Lower leg skin (tissue), 3 donors: ENCODE measurements at regions not wholly inside any gene's neighbourhood (a gene's known extent, or its start where the extent isn't known, plus 50 kb on each side); places are given as distances from the start of the nearest gene placed in this dataset.
"Not testable (repeated sequence)": the region's sequence is repeated elsewhere in the genome, so short reads cannot be mapped to it uniquely, and the experiment has no call there.

Experiments used
- POLR2A ChIP-seq, 2 donors: fragments of 450-650 bp; IDR thresholded peaks; one replicate each; pipeline ENCODE4 v1.6.1; 2016 to 2017; ENCODE audit warnings: antibody characterized with exemption in 2 of 2, mild to moderate bottlenecking in 1 of 2, moderate library complexity in 1 of 2
- TF ChIP-seq, protein P1 (sequence below), 3 donors: fragments of 450-650 bp; IDR thresholded peaks; one replicate each; pipeline ENCODE4 v1.5.1; 2016; ENCODE audit warnings: antibody characterized with exemption in 3 of 3, mild to moderate bottlenecking in 3 of 3, moderate library complexity in 2 of 3

DNA sequence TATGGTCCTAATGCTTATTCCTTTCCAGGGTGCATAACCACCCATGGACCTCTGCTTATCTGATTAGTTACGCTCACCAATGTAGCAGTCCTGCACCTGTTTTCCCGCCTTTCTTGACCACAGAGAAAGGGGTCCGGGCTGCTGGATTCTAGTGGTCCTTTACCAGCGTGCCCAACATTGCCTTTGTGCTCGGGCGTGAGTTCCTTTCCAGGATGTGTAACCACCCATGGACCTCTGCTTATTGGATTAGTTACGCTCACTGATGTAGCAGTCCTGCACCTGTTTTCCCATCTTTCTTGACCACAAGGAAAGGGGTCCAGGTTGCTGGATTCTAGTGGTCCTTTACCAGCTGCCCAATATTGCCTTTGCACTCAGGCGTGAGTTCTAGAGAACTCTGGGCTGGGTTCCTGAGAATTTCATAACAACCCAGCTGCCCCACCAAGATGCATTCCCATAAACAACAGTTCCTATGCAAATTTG, 267.6 kb upstream of the PODXL start:
- TF ChIP-seq, protein P1, sequence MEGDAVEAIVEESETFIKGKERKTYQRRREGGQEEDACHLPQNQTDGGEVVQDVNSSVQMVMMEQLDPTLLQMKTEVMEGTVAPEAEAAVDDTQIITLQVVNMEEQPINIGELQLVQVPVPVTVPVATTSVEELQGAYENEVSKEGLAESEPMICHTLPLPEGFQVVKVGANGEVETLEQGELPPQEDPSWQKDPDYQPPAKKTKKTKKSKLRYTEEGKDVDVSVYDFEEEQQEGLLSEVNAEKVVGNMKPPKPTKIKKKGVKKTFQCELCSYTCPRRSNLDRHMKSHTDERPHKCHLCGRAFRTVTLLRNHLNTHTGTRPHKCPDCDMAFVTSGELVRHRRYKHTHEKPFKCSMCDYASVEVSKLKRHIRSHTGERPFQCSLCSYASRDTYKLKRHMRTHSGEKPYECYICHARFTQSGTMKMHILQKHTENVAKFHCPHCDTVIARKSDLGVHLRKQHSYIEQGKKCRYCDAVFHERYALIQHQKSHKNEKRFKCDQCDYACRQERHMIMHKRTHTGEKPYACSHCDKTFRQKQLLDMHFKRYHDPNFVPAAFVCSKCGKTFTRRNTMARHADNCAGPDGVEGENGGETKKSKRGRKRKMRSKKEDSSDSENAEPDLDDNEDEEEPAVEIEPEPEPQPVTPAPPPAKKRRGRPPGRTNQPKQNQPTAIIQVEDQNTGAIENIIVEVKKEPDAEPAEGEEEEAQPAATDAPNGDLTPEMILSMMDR (IDR thresholded peaks at IDR 0.05), result not testable (repeated sequence)
- not testable (repeated sequence) for TF ChIP-seq POLR2A (IDR thresholded peaks at IDR 0.05)
